ENCODE measurements at regions not wholly inside any gene's neighbourhood (a gene's known extent, or its start where the extent isn't known, plus 50 kb on each side); places are given as distances from the start of the nearest gene placed in this dataset.
"Not testable (repeated sequence)": the region's sequence is repeated elsewhere in the genome, so short reads cannot be mapped to it uniquely, and the experiment has no call there.

- DNase-seq = no peak
These were observed 130.0 kb upstream of the TBC1D5 start for GRCh38 chr3:17872457-17872856.

- no peak for DNase-seq
These were observed 123.2 kb upstream of the TBC1D5 start for GRCh38 chr3:17865631-17866030.

- DNase-seq = no peak
These were observed 119.0 kb upstream of the TBC1D5 start for GRCh38 chr3:17861476-17861875.

- not testable (repeated sequence) for DNase-seq
These were observed 118.5 kb upstream of the TBC1D5 start for GRCh38 chr3:17860840-17861471.

GRCh38 chr3:17852217-17852616 is 109.8 kb upstream of the TBC1D5 start:
- DNase-seq = no peak

- DNase-seq = no peak
These were observed 108.0 kb upstream of the TBC1D5 start for GRCh38 chr3:17850448-17850847.

- no peak for DNase-seq
These were observed 105.7 kb upstream of the TBC1D5 start for GRCh38 chr3:17848102-17848501.

GRCh38 chr3:17847156-17847555 is 104.7 kb upstream of the TBC1D5 start:
- no peak for DNase-seq

- no peak for DNase-seq
These were observed 104.0 kb upstream of the TBC1D5 start for GRCh38 chr3:17846466-17846865.

GRCh38 chr3:17845026-17845812 is 102.8 kb upstream of the TBC1D5 start:
- no peak for DNase-seq

- no peak for DNase-seq
These were observed 101.8 kb upstream of the TBC1D5 start for GRCh38 chr3:17844236-17844635.

GRCh38 chr3:17841190-17841828 is 98.9 kb upstream of the TBC1D5 start:
- DNase-seq = peak; percentile 60 to 63

GRCh38 chr3:17840651-17841050 is 98.2 kb upstream of the TBC1D5 start:
- DNase-seq = no peak

- no peak for DNase-seq
These were observed 97.7 kb upstream of the TBC1D5 start for GRCh38 chr3:17840126-17840525.

- no peak for DNase-seq
These were observed 94.5 kb upstream of the TBC1D5 start for GRCh38 chr3:17836919-17837318.

- DNase-seq = no peak
These were observed 93.7 kb upstream of the TBC1D5 start for GRCh38 chr3:17836092-17836491.

- DNase-seq = no peak
These were observed 91.5 kb upstream of the TBC1D5 start for GRCh38 chr3:17833786-17834559.

GRCh38 chr3:17832016-17832415 is 89.6 kb upstream of the TBC1D5 start:
- no peak for DNase-seq

- DNase-seq = no peak
These were observed 88.9 kb upstream of the TBC1D5 start for GRCh38 chr3:17831366-17831765.

- no peak for DNase-seq
These were observed 88.4 kb upstream of the TBC1D5 start for GRCh38 chr3:17830788-17831187.

- DNase-seq = no peak
These were observed 86.0 kb upstream of the TBC1D5 start for GRCh38 chr3:17828388-17828787.

GRCh38 chr3:17825298-17825697 is 82.9 kb upstream of the TBC1D5 start:
- DNase-seq = no peak

- DNase-seq = no peak
These were observed 81.4 kb upstream of the TBC1D5 start for GRCh38 chr3:17823816-17824215.
